DOHH2 (cell line): ENCODE measurements at regions not wholly inside any gene's neighbourhood (a gene's known extent, or its start where the extent isn't known, plus 50 kb on each side); places are given as distances from the start of the nearest gene placed in this dataset.

ENCODE experiments used
- H3F3A ChIP-seq: fragments of 200-600 bp; sonication (generic), shearing (Covaris generic); 2 replicates; pipeline ENCODE4 v1.6.0; 2016; ENCODE audit warnings: antibody characterized with exemption, mild to moderate bottlenecking; ENCODE audit not compliant: control insufficient read depth, insufficient read depth
- H3K27ac ChIP-seq: fragments of 200-600 bp; sonication (generic); 2 replicates; pipeline ENCODE4 v1.5.1; 2014; ENCODE audit warnings: low read depth, mild to moderate bottlenecking, low read length, moderate library complexity
- H3K27me3 ChIP-seq: fragments of 200-600 bp; sonication (generic); 2 replicates; pipeline ENCODE4 v1.6.1; 2014; ENCODE audit warnings: mild to moderate bottlenecking, low read length, mixed read lengths; ENCODE audit not compliant: control insufficient read depth
- H3K36me3 ChIP-seq: fragments of 200-600 bp; sonication (generic); 2 replicates; pipeline ENCODE4 v1.6.1; 2014; ENCODE audit warnings: mild to moderate bottlenecking, low read length, moderate library complexity, mixed read lengths; ENCODE audit not compliant: control insufficient read depth
- H3K4me1 ChIP-seq: fragments of 200-600 bp; sonication (generic); 2 replicates; pipeline ENCODE4 v1.6.1; 2014; ENCODE audit warnings: mild to moderate bottlenecking, low read length, mixed read lengths; ENCODE audit not compliant: control insufficient read depth
- H3K4me2 ChIP-seq: fragments of 200-600 bp; sonication (generic); 2 replicates; pipeline ENCODE4 v1.6.0; 2014; ENCODE audit warnings: mild to moderate bottlenecking, low read length, moderate library complexity
- H3K4me3 ChIP-seq: fragments of 200-600 bp; sonication (generic); 2 replicates; pipeline ENCODE4 v1.5.1; 2014; ENCODE audit warnings: mild to moderate bottlenecking, low read length, mixed read lengths
- H3K79me2 ChIP-seq: fragments of 200-600 bp; sonication (generic); 2 replicates; pipeline ENCODE4 v1.6.1; 2014; ENCODE audit warnings: mild to moderate bottlenecking, low read length, mixed read lengths; ENCODE audit not compliant: control insufficient read depth
- H3K9me2 ChIP-seq: fragments of 200-600 bp; sonication (generic); replicated peaks from 2 replicates; pipeline ENCODE4 v1.6.1; 2014; ENCODE audit warnings: mild to moderate bottlenecking, low read length, mixed read lengths; ENCODE audit not compliant: control insufficient read depth
- H3K9me3 ChIP-seq: fragments of 200-600 bp; sonication (generic); 2 replicates; pipeline ENCODE4 v1.6.1; 2014; ENCODE audit warnings: antibody characterized with exemption, low read length, mixed read lengths; ENCODE audit not compliant: control insufficient read depth, insufficient read depth
- H4K20me1 ChIP-seq: fragments of 200-600 bp; sonication (generic); 2 replicates; pipeline ENCODE4 v1.6.0; 2014; ENCODE audit warnings: low read depth, mild to moderate bottlenecking, antibody characterized with exemption, low read length, moderate library complexity; ENCODE audit not compliant: control insufficient read depth, insufficient read depth
- CTCF ChIP-seq: fragments of 200-600 bp; sonication (generic); IDR thresholded peaks from one replicate; pipeline ENCODE4 v1.5.1; 2014; ENCODE audit warnings: antibody characterized with exemption, mild to moderate bottlenecking, low read depth, low read length; ENCODE audit not compliant: poor library complexity, severe bottlenecking
- EZH2phosphoT487 ChIP-seq: fragments of 200-600 bp; sonication (generic); IDR thresholded peaks from 2 replicates; pipeline ENCODE4 v1.6.1; 2017; ENCODE audit warnings: borderline replicate concordance, mild to moderate bottlenecking, antibody characterized with exemption, low read length, moderate library complexity, mixed read lengths

DNA sequence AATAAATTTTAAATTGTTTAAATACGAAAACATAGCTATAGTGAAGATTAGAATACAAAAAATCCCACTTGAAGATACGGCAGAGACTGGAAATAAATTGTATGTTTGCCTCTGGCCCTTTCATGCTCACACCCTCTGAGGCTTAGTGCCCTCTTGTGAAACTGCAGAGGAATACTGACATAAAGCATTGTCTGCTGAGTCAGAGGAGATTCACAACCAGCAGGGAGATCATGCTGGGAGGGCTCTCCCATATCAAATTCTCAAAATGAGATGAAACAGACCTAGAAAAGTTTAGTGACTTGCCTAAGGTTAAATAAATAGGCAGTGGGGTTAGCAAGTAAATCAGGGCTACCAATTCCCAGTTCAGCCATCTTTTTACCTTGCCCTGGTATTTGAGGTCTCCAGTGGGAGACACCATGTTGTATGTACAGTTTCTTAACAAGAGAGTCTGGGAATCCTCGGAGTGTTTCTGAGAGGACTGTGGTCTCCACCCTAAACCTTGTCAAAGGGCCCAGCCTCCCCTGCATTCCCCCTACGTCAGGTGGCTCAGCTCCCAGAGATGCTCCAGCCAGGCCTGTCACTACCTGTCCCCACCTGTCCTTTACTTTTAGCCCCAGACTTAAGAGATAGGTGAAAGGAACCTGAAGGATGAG is 581.4 kb upstream of the DIPK2B start:
- H3K9me3 ChIP-seq = no peaks in the 10 kb centered on the region
- H3F3A ChIP-seq = no peaks in the 10 kb centered on the region
- no peak overlapping the region for H3K4me3 ChIP-seq
- no peaks in the 10 kb centered on the region for H3K4me1 ChIP-seq
- no peaks in the 10 kb centered on the region for H3K36me3 ChIP-seq
- H3K27ac ChIP-seq = no peak overlapping the region
- no peak for TF ChIP-seq EZH2phosphoT487
- no peak for TF ChIP-seq CTCF
- no peaks in the 10 kb centered on the region for H3K9me2 ChIP-seq
- H4K20me1 ChIP-seq = no peaks in the 10 kb centered on the region
- H3K79me2 ChIP-seq = no peaks in the 10 kb centered on the region
- H3K27me3 ChIP-seq = no peaks in the 10 kb centered on the region
- H3K4me2 ChIP-seq = no peak overlapping the region

- no peaks in the 10 kb centered on the region for H3F3A ChIP-seq
- H3K4me2 ChIP-seq = no peak overlapping the region
- no peaks in the 10 kb centered on the region for H4K20me1 ChIP-seq
- no peak overlapping the region for H3K4me3 ChIP-seq
- H3K27ac ChIP-seq = no peak overlapping the region
- H3K36me3 ChIP-seq = no peaks in the 10 kb centered on the region
- H3K79me2 ChIP-seq = no peaks in the 10 kb centered on the region
- H3K4me1 ChIP-seq = no peaks in the 10 kb centered on the region
- TF ChIP-seq EZH2phosphoT487 (no peak), CTCF (no peak)
- no peaks in the 10 kb centered on the region for H3K27me3 ChIP-seq
- H3K9me2 ChIP-seq = no peaks in the 10 kb centered on the region
- H3K9me3 ChIP-seq = no peaks in the 10 kb centered on the region
Measured at GRCh38 chrX:45778616-45779015, 577.9 kb upstream of the DIPK2B start.

DNA sequence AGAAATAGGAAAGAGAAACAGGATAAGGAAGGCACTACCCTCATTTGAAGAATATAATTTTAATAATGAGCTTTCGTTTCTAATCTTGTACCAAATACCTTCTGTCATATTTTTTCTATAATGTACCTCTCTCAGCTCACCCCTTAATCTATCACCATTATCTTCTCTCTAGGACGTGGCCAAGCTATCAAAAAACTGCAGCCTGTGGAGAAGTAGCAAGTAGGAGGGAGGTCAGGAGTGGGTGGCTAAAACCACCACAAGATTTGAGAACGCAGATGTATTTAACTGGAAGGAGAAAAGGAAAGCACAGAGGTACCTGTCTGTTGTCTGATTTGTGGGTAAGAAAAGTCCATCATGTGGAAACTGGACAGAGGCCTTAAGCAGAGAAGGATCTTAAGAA is 576.7 kb upstream of the DIPK2B start:
- H3K9me3 ChIP-seq = no peaks in the 10 kb centered on the region
- no peak overlapping the region for H3K27ac ChIP-seq
- no peaks in the 10 kb centered on the region for H3K36me3 ChIP-seq
- H3K4me2 ChIP-seq = no peak overlapping the region
- no peaks in the 10 kb centered on the region for H3F3A ChIP-seq
- H3K4me3 ChIP-seq = no peak overlapping the region
- no peaks in the 10 kb centered on the region for H3K27me3 ChIP-seq
- TF ChIP-seq EZH2phosphoT487 (no peak), CTCF (no peak)
- no peaks in the 10 kb centered on the region for H3K4me1 ChIP-seq
- H3K9me2 ChIP-seq = no peaks in the 10 kb centered on the region
- no peaks in the 10 kb centered on the region for H4K20me1 ChIP-seq
- H3K79me2 ChIP-seq = no peaks in the 10 kb centered on the region
